Astrocyte of the spinal cord (primary cell): ENCODE measurements at regions not wholly inside any gene's neighbourhood (a gene's known extent, or its start where the extent isn't known, plus 50 kb on each side); places are given as distances from the start of the nearest gene placed in this dataset.

Experiments
- DNase-seq: peaks from one replicate; pipeline ENCODE4 v3.0.0; 2011; ENCODE audit warnings: low read depth, low spot score
- H3K4me3 ChIP-seq: 2 replicates; pipeline ENCODE4 v1.5.1; 2011; ENCODE audit warnings: low read depth, mild to moderate bottlenecking, low read length, moderate library complexity
- CTCF ChIP-seq: IDR thresholded peaks from 2 replicates; pipeline ENCODE4 v1.5.1; 2012; ENCODE audit warnings: low read depth, mild to moderate bottlenecking, low read length, inconsistent platforms
- in situ Hi-C: cut with HindIII; loops from 2 replicates; pipeline ENCODE4 v1.10.0; 2017; ENCODE audit warnings: low sequenced_read_pairs

GRCh38 chr11:98069861-98070260, 950.9 kb upstream of the CNTN5 start:
- H3K4me3 ChIP-seq, result no peak overlapping the region
- in situ Hi-C loops, result no loop called here
- DNase-seq, result no peak
- TF ChIP-seq CTCF, result no peak

GRCh38 chr11:98090861-98091505, 929.8 kb upstream of the CNTN5 start:
- in situ Hi-C loops, result no loop called here
- H3K4me3 ChIP-seq, result no peak overlapping the region
- TF ChIP-seq CTCF, result no peak
- no peak for DNase-seq

DNA sequence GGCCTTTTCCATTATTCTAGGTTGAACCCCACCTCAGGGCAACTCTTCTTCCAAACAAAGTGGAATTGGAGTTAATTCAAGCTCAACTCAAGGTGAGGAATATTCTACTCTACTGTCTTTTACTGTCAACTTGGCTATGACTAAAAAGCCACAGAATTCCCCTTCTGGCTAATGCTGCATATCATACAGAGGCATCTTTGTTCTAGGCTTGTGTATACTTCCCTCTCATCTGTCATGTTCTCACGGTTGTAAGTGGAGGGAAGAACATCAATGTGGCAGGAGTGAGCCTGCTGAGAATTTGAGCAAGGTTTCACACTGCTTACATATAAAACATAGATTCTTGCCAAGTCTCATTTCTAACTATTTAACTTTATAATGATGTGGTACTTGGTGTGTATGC, 921.4 kb upstream of the CNTN5 start:
- in situ Hi-C loops, result no loop called here

GRCh38 chr11:98100689-98101088, 920.1 kb upstream of the CNTN5 start:
- TF ChIP-seq CTCF, result no peak
- DNase-seq, result no peak
- no peak overlapping the region for H3K4me3 ChIP-seq
- in situ Hi-C loops, result no loop called here

More for the DNA sequence above, 921.4 kb upstream of the CNTN5 start:
- no peak for TF ChIP-seq CTCF
- no peak for DNase-seq
- H3K4me3 ChIP-seq, result no peak overlapping the region

- TF ChIP-seq CTCF, result no peak
- no peak overlapping the region for H3K4me3 ChIP-seq
- in situ Hi-C loops, result no loop called here
- no peak for DNase-seq
Observed at GRCh38 chr11:98101329-98101728, 919.4 kb upstream of the CNTN5 start.

DNA sequence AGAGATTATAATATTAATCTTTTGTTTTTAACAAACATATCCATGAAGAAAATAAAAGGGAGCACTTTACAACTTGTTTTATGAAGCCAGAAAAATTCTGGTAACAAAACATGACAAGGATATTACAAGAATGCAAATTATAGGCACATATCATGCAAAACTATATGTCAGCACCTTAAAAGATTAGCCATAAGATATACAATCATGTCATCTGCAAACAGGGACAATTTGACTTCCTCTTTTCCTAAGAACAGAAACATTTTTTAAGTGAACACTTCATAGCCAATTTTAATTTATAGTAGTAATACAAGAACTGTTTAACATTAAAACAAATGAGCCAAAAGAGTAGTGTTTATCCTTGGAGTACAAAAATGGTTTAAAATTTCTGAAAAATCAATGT, 916.5 kb upstream of the CNTN5 start:
- no peak for TF ChIP-seq CTCF
- in situ Hi-C loops, result no loop called here
- no peak overlapping the region for H3K4me3 ChIP-seq
- DNase-seq, result no peak
